ENCODE measurements at regions not wholly inside any gene's neighbourhood (a gene's known extent, or its start where the extent isn't known, plus 50 kb on each side); places are given as distances from the start of the nearest gene placed in this dataset.

- no peak for TF ChIP-seq CTCF (IDR thresholded peaks at IDR 0.05; ENCODE audit: low read depth, low read length, poor library complexity, severe bottlenecking)
- no peak for TF ChIP-seq EZH2phosphoT487 (IDR thresholded peaks at IDR 0.05; ENCODE audit: borderline replicate concordance, low read length)
Measured at GRCh38 chr9:108673386-108673785, 182.4 kb downstream of the ACTL7B start.
